HG02870 (cell line): ENCODE measurements at regions not wholly inside any gene's neighbourhood (a gene's known extent, or its start where the extent isn't known, plus 50 kb on each side); places are given as distances from the start of the nearest gene placed in this dataset.
"Not testable (repeated sequence)": the region's sequence is repeated elsewhere in the genome, so short reads cannot be mapped to it uniquely, and the experiment has no call there.

Experiments used
- ATAC-seq: cut with Tn5 transposase; IDR thresholded peaks from one replicate; pipeline ENCODE4 v1.9.1; 2021; ENCODE audit warnings: mild to moderate bottlenecking, moderate library complexity; ENCODE audit not compliant: unreplicated experiment

DNA sequence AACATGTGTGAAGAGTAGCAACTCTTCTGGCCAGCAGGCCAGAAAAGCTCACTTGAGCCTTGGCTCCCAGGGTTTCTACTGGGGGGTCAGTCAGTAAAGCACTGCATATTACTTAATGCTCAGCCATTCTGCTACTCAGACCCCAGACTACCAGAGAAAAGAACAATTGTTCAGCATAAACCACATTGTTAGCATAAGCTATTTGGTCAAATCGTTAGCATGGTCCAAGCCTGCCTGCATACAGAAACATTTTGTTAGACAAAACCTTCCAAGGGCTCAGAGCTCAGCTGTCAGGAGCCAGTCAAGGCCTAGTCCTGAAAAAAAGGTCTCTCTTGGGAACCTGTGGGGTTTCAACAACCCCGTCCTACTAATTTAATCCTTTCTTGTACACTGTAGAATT, 449.3 kb downstream of the PRR16 start:
- no peak for ATAC-seq

DNA sequence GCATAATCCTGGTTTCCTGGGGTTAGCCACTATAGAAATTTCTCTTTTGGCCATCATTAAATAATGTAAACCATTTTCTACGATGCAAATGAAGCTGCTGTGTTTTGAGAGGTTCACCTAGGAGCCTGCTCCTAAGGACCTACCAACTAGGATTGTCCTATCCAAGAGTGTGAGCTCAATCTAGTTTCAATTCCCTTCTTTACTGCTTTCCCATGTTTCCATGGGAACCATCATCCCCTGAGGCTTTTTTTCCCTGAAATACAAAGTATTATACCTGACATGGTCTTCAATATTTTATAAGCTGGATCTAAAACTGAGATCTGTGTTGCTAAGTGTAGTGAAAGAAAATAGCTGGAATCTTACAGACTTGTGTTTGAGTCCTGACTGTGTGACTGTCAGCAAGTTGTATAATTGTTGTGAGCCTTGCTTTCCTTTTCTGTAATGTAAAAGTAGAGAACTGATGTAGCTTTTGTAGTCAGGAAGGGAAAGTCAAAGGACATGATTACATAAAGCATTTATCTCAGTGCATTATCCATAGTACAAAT, 453.2 kb downstream of the PRR16 start:
- ATAC-seq: no peak

DNA sequence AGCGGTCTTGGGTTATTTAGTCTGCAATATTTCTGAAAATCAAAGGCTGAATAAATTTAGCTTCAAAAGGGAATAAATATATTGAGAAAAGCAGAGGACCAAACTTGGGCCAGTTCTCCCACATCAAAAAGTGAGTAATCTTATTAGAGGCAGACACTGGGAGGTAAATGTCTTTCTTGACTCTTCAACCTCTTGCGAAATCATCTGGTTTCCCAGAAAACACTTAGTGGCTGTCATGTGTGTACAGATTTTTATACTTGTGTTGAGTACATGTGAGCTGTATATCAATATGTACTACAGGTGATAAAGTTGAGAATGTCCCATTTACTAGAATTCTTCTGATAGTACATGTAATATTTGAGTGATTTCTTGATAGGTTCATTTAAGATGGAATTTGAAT, 454.9 kb downstream of the PRR16 start:
- no peak for ATAC-seq

DNA sequence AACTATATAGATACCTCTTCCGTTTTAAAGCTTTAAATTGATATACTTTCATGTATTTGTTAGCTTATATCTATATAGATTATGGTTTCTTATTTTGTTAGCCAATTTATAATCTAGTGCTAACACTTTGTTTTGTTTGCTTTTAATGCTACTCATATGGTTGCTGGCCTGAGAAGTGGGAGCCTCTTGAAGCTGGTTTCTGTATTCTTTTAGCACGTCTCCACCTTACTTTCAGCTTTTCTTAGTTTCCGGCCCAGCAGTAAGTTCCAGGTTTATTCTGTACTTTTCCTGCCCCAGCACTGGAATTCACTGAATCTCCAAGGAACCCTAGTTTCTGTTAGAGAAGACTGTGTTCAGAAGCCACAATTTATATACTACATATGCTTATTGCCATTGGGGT, 458.9 kb downstream of the PRR16 start:
- ATAC-seq: no peak

DNA sequence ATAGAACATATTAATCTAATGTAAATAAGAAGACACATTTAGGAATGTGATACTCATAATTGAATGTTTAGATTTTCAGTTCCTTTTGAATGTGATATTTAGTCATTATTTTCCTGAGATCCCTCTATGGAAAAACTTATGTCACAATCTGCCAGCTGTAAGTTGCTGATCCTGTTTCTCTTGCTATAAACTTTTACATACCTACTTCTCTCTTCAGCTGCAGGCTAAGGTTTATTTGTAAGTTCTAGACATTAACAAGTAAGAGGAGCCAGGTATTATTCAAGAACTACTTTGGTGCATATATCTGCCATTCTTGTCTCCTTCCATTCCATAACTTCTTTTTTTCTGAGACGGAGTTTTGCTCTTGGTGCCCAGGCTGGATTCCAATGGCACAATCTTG, 462.4 kb downstream of the PRR16 start:
- ATAC-seq: no peak

DNA sequence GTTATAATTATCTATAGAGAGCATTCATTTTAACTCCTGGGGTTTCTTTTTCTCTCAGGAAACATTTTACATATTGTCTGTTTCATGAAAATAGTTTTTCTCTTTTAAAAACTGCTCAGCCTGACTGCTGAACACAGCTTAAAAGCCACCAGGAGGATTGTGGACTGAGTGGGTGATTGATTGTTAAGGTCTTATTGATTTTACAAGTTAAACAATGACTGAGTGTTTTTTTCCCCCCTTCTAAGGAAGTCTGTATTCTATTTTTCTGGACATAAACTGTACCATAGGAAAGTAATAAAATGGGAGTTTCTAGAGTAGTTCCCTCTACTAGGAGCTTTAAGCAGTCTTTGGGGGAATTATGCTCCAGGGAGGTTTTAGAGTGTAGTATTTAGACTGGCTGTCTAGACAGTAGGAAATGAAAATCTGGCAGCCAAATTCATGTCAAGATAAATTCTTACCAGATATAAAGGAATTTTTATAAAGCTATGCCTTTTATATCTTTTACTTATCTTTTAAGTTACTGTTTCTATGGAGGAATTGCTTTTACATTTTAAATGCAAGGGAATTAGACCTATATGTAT, 463.9 kb downstream of the PRR16 start:
- ATAC-seq: no peak

DNA sequence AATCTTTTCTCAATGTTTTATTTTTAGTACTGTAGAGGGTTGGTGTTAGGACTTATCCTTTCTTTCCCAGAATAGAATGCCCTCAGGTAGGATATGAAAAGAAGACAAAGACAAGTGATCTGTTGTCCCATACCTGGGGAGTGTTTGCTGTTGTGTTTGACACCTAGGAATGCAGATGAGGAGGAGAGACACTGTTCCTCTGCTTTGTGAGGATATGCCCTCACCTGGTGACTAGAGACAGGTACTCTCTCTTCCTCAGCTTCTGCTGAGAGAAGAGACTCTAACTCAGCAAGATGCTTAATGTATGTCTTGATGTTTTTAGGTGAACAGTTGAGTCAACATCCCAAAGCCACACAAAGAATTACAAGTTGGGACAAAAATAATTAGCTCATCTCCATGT, 468.4 kb downstream of the PRR16 start:
- ATAC-seq: no peak

DNA sequence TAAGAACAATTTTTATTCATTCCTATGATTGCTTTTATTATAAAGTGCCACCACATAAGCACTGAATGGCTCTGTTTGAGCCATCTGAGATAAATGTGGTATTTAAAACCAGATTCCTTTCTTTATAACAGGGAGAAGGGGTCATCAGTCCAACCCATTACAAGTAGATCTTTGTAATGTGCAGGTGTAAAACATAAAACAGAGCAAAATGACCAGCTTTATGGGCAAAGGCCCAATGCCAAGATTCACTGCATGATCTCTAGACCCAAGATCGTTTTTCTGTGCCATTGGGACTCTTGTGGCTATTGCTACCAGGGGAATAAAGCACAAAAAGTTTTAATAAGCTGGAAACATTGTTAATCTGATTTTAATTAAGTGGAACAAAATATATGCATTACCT, 469.9 kb downstream of the PRR16 start:
- ATAC-seq: no peak

DNA sequence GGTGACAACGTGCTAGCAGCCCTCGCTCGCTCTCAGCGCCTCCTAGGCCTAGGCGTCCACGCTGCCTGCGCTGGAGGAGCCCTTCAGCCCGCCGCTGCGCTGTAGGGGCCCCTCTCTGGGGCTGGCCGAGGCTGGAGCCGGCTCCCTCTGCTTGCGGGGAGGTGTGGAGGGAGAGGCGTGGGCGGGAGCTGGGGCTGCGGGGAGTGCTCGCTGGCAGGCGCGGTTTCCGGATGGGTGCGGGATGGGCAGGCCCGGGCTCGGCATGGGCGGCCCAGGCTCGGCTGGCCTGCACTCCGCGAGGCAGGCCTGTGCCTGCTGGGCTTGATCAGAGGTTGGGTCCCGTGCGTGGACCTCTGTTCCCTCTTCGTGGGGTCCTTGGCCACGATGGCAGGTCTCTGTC, 472.6 kb downstream of the PRR16 start:
- ATAC-seq: no peak

DNA sequence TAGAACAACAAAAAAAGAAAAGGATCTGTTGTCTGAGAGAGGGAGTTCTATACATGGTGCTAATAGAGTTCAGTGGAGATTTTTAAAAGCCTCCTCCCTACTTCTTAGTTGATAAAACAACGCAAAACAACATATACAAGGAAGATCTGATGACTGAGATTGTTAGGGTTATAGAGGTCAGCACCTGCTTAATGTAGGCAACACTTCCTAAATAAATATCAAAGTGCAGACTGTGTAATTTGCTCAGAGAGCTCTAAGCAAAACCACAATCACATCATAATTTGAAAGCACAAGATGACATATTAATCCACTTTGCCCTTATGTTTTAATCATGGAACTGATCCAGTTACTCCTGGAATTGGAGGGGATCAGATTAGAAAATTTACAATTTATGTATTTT, 474.5 kb downstream of the PRR16 start:
- no peak for ATAC-seq

DNA sequence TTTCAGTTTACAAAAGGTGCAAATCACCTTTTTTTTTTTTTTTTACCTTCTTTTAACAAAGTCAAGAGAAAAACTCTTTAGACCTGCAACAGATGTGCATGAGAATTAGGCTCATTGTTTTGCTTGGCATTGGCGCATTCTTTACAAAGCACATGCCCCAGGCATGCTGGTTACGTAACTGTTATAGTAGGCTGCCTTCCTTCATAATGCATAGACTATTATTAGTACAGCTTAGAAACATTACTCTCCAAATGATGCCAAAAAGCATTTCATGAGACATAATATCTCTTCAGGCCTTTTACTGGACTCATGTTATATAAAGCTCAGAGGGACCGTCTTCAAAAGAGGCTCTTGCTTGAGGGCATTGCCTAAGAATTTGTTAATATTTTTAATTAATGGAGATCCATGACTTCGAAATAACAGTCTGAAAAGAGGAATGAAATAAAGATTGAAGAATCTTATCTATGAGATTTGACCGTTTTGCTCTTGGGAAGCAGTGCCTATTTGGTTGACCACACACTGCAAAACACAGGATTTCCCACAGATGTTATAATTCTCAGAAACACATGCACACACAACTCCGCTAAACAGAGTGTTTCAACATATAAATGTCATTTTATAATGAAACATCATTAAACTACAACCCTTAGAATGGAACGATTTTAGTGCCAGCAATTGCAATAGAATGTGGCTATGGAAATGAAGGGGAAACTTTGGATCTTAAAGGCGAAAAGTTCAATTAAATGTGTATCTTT, 478.7 kb downstream of the PRR16 start:
- no peak for ATAC-seq

DNA sequence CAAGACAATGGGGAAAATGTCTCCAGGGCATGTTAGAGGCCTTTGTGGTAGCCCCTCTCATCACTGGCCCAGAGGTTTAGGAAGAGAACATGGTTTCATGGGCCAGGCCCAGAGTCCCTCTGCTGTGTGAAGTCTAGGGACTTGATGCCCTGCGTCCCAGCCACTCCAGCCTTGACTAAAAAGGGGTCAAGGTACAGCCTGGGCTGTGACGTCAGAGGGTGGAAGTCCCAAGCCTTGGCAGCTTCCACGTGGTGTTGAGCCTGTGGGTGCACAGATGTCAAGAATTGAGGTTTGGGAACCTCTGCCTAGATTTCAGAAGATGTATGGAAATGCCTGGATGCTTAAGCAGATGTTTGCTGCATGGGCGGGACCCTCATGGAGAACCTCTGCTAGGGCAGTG, 485.5 kb downstream of the PRR16 start:
- not testable (repeated sequence) for ATAC-seq

DNA sequence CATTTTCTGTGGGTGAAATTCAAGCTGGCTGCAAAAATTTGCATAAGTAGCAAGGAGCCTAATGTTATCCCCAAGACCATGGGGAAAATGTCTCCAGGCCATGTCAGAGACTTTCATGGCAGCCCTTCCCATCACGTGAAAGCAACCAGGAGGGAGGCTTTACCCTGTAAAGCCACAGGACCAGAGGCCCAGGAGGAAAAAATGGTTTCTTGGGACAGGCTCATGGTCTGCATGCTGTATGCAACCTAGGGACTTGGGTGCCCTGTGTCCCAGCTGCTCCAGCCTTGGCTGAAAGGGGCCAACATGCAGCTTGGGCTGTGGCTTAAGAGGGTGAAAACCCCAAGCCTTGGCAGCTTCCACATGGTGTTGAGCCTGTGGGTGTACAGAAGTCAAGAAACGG, 489.3 kb downstream of the PRR16 start:
- not testable (repeated sequence) for ATAC-seq

DNA sequence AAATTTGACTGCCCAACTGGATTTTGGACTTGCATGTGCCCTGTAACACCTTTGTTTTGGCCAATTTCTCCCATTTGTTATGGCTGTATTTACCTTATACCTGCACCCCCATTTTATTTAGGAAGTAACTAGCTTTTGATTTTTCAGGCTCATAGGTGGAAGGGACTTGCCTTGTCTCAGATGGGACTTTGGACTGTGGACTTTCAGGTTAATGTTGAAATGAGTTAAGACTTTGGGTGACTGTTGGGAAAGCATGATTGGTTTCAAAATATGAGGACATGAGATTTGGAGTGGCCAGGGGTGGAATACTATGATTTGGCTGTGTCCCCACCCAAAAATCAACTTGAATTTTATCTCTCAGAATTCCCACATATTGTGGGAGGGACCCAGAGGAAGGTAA, 490.2 kb downstream of the PRR16 start:
- ATAC-seq: no peak

DNA sequence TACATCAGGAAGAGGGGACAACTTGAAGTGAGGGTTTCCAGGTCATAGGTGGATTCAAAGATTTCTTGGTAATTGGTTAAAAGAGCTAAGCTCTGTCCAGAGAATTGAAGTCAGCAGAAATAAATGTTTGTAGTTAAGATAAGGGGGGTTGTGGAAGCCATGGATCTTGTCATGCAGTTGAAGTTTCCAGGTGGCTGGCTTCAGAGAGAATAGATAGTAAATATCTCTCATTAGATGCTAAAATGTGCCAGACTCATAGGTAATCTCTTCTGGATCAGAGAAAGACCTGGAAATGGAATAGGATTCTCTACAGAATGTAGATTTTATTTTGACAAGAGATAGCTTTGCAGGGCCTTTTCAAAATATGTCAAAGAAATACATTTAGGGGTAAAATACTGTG, 491.7 kb downstream of the PRR16 start:
- no peak for ATAC-seq

DNA sequence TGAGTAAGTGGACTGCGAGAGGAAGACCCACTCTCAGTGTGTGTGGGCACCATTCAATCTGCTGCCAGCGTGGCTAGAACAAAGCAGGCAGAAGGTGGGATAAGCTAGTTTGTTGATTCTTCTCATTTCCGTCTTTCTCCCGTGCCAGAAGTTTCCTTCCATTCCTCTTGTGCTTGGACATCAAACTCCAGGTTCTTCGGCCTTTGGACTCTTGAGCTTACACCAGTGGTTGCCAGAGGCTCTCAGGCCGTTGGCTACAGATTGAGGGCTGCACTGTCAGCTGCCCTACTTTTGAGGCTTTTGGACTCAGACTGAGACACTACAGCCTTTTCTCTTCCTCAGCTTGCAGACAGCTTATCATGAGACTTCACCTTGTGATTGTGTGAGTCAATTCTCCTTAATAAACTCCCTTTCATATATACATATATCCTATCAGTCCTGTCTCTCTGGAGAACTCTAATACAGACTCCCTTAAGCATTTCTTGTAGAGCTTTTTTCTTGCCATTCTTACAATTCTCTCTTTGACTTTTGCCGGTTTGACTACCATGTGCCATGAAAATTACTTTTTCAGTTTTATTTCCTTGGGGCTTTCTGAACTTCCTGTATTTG, 494.9 kb downstream of the PRR16 start:
- no peak for ATAC-seq

DNA sequence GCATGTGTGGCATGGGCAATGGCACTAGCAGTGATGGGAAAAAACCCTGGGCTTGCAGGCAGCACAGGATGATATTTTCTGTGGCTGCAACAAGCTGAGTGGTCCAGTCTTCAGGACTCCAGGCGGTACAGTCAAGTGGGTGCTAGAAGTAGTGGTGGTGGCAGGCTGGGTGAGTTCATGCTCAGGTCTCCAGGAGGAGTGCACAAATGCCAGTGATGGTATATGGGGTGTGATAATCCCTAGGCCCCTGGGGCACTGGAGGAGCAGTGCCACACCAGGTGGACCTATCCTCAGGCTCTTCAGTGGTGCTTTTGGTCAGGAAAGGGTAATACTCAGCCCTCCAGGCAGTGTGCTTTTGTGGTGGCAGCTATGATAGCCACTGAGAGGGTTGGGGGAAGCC, 496.4 kb downstream of the PRR16 start:
- ATAC-seq: no peak

DNA sequence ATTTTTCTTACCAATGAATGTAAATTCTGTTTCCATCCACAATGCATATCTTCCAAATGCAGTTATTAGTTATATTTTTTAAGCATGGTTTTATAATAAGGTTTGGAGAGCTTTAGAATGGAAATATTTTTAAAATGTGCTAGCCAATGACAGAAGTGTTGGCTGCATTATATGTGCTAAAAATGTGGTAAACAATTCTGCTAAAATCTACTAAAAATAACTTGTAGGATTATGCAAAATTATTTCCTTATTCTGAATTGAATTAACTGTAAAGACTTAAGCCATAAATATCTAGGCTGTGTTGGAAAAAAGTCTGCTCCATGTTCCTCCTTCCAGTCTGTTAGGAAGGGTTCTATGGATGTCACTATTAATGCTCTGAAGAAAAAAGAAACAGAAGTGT, 503.3 kb downstream of the PRR16 start:
- ATAC-seq: no peak

DNA sequence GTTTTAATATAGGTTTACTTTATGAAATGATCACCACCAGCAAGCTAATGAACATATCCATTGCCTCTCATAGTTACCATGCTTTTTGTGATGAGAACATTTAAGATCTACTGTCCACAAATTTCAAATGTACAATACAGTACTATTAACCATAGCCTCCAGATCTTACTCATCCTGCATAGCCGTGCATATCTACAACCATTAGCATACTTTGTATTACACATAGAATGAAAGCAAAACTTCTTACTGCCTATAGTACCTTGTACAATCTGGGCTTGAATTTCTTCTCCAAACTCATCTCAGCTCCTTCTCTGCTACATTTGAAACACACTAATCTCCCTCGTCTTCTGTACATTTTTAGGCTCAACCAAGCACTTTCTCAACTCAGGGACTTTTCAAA, 510.6 kb downstream of the PRR16 start:
- ATAC-seq: no peak

DNA sequence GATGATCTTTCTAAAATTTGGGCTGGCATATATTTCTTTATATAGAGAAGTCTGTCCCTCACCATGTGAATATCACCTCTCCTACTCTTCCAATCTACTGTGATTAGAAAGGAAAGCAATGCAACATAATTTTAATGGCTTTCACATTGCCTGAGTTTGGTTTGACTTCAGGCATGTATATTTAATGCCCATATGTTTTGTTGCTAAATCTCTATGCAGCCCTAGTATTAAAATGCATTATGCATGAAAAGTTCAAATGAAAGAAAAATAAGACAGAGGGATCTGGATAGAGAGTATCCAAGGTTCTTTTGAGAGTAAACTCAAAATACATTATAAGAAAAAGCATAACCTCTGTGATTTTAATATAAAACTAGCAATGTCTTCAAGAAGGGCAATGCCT, 518.3 kb downstream of the PRR16 start:
- no peak for ATAC-seq

DNA sequence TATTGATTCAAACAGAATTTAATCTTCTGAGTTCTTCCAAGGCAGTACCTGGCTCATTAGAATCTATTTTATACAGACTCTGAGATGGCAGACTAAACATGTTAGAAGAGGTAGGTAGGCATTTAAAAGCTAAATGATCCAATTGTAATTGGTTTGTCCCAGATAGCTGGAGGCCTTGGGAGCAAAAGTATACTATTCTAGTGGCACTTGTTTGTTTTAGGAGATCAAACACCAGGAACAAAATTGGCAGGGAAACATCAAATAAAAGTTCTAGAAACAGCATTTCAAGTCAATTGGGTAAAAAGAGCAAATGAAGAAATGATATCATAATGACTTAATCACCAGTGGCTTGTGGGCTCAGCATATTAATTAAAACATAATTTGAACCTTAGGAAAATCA, 521.4 kb downstream of the PRR16 start:
- ATAC-seq: no peak

DNA sequence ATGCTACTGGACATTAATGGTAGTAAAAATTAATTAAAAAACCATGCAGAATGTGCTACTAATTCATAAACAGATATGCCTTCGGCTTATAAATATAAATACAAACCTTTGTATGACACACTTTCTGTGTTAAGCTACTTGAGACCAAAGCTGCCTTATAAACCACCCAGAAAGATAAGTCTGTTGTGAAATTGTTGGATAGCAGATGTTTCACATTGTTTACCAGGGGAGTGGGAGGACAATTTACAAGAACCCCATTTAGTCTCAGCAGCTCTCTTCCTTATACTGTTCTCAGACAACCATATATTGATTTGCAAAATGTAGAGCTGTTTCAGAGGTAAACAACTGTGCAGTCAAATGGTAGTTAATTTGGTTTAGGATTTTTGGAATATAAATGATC, 524.4 kb downstream of the PRR16 start:
- no peak for ATAC-seq
